Prostate gland (tissue), 2 donors: ENCODE measurements at regions not wholly inside any gene's neighbourhood (a gene's known extent, or its start where the extent isn't known, plus 50 kb on each side); places are given as distances from the start of the nearest gene placed in this dataset.

ENCODE experiments used
- POLR2A ChIP-seq: fragments of 450-650 bp; IDR thresholded peaks from one replicate; pipeline ENCODE4 v1.6.1; 2016; ENCODE audit warnings: antibody characterized with exemption, mild to moderate bottlenecking
- POLR2AphosphoS5 ChIP-seq: sonication (generic); formaldehyde crosslinking; IDR thresholded peaks from one replicate; pipeline ENCODE4 v1.6.1; 2017; ENCODE audit warnings: antibody characterized with exemption
- TF ChIP-seq, protein P1 (sequence below), 4 experiments: fragments of 200-600 bp in 2 of 4; fragments of 450-650 bp in 2 of 4; sonication (generic) in 2 of 4; IDR thresholded peaks; 1 replicate in 3 of 4; 2 replicates in 1 of 4; pipeline ENCODE4 v1.5.1; 2016 to 2019; ENCODE audit warnings: antibody characterized with exemption in 4 of 4, mild to moderate bottlenecking in 2 of 4, moderate library complexity in 2 of 4

DNA sequence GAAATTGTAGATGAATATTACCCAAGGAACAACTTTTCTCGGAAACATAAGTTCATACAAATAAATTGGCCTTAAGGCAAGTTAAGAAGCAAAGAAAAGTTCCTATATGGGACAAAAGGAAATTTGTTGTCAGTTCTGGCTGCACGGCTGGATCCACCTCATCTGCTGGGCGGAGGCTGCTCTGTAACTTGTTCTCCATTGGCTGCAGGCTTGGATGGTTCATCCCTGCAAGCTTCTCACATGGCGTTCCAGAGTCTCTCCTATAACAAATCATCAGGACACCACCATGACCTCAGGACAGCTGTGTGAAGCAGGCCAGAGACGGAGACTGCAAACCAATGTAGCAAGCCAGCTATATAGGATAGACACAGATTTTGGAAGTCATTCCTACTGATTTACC lies 81.4 kb upstream of the DAB2 start:
- TF ChIP-seq, protein P1, sequence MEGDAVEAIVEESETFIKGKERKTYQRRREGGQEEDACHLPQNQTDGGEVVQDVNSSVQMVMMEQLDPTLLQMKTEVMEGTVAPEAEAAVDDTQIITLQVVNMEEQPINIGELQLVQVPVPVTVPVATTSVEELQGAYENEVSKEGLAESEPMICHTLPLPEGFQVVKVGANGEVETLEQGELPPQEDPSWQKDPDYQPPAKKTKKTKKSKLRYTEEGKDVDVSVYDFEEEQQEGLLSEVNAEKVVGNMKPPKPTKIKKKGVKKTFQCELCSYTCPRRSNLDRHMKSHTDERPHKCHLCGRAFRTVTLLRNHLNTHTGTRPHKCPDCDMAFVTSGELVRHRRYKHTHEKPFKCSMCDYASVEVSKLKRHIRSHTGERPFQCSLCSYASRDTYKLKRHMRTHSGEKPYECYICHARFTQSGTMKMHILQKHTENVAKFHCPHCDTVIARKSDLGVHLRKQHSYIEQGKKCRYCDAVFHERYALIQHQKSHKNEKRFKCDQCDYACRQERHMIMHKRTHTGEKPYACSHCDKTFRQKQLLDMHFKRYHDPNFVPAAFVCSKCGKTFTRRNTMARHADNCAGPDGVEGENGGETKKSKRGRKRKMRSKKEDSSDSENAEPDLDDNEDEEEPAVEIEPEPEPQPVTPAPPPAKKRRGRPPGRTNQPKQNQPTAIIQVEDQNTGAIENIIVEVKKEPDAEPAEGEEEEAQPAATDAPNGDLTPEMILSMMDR (IDR thresholded peaks at IDR 0.05): no peak
- TF ChIP-seq POLR2AphosphoS5: no peak
- no peak for TF ChIP-seq POLR2A
